ENCODE measurements at regions not wholly inside any gene's neighbourhood (a gene's known extent, or its start where the extent isn't known, plus 50 kb on each side); places are given as distances from the start of the nearest gene placed in this dataset.

GRCh38 chr1:195960580-195960979, 647.7 kb downstream of the KCNT2 start:
- Mint-ChIP-seq H3K9me3 (no peaks in the 10 kb centered on the region), H3K36me3 (ENCODE audit: low read depth) (no peaks in the 10 kb centered on the region), H3K27me3 (ENCODE audit: low read depth) (no peaks in the 10 kb centered on the region), H3K4me3 (no peak overlapping the region), H3K27ac (no peak overlapping the region), H3K4me1 (ENCODE audit: low read depth) (no peaks in the 10 kb centered on the region)
- DNase-seq (ENCODE audit: low spot score), result no peak

- H3K4me1 Mint-ChIP-seq (ENCODE audit: low read depth), result no peaks in the 10 kb centered on the region
- no peak for DNase-seq (ENCODE audit: low spot score)
- H3K27ac Mint-ChIP-seq, result no peak overlapping the region
- H3K36me3 Mint-ChIP-seq (ENCODE audit: low read depth), result no peaks in the 10 kb centered on the region
- no peak overlapping the region for H3K4me3 Mint-ChIP-seq
- H3K9me3 Mint-ChIP-seq, result no peaks in the 10 kb centered on the region
- H3K27me3 Mint-ChIP-seq (ENCODE audit: low read depth), result no peaks in the 10 kb centered on the region
These were observed 650.1 kb downstream of the KCNT2 start for GRCh38 chr1:195958131-195958530.

- no peak overlapping the region for H3K4me3 Mint-ChIP-seq
These were observed 651.4 kb downstream of the KCNT2 start for GRCh38 chr1:195956845-195957244.

GRCh38 chr1:195954848-195955247, 653.4 kb downstream of the KCNT2 start:
- DNase-seq (ENCODE audit: low spot score), result no peak
- Mint-ChIP-seq H3K27me3 (ENCODE audit: low read depth) (no peaks in the 10 kb centered on the region), H3K4me1 (ENCODE audit: low read depth) (no peaks in the 10 kb centered on the region), H3K4me3 (no peak overlapping the region), H3K27ac (no peak overlapping the region), H3K36me3 (ENCODE audit: low read depth) (no peaks in the 10 kb centered on the region), H3K9me3 (no peaks in the 10 kb centered on the region)

More at GRCh38 chr1:195956845-195957244, 651.4 kb downstream of the KCNT2 start:
- Mint-ChIP-seq H3K36me3 (ENCODE audit: low read depth) (no peaks in the 10 kb centered on the region), H3K4me1 (ENCODE audit: low read depth) (no peaks in the 10 kb centered on the region), H3K9me3 (no peaks in the 10 kb centered on the region), H3K27me3 (ENCODE audit: low read depth) (no peaks in the 10 kb centered on the region), H3K27ac (no peak overlapping the region)
- no peak for DNase-seq (ENCODE audit: low spot score)

- Mint-ChIP-seq H3K27ac (no peak overlapping the region), H3K27me3 (ENCODE audit: low read depth) (no peaks in the 10 kb centered on the region), H3K9me3 (no peaks in the 10 kb centered on the region), H3K36me3 (ENCODE audit: low read depth) (no peaks in the 10 kb centered on the region), H3K4me1 (ENCODE audit: low read depth) (no peaks in the 10 kb centered on the region), H3K4me3 (no peak overlapping the region)
- DNase-seq (ENCODE audit: low spot score), result no peak
These were observed 656.9 kb downstream of the KCNT2 start for GRCh38 chr1:195951313-195951712.

- Mint-ChIP-seq H3K4me3 (no peak overlapping the region), H3K36me3 (ENCODE audit: low read depth) (no peaks in the 10 kb centered on the region), H3K27me3 (ENCODE audit: low read depth) (no peaks in the 10 kb centered on the region), H3K9me3 (no peaks in the 10 kb centered on the region), H3K27ac (no peak overlapping the region), H3K4me1 (ENCODE audit: low read depth) (no peaks in the 10 kb centered on the region)
- no peak for DNase-seq (ENCODE audit: low spot score)
These were observed 659.9 kb downstream of the KCNT2 start for GRCh38 chr1:195948123-195948895.

GRCh38 chr1:195946500-195946899, 661.7 kb downstream of the KCNT2 start:
- Mint-ChIP-seq H3K27me3 (ENCODE audit: low read depth) (no peaks in the 10 kb centered on the region), H3K4me3 (no peak overlapping the region), H3K36me3 (ENCODE audit: low read depth) (no peaks in the 10 kb centered on the region), H3K27ac (no peak overlapping the region), H3K4me1 (ENCODE audit: low read depth) (no peaks in the 10 kb centered on the region), H3K9me3 (no peaks in the 10 kb centered on the region)
- DNase-seq (ENCODE audit: low spot score), result no peak

GRCh38 chr1:195941795-195942194, 666.4 kb downstream of the KCNT2 start:
- Mint-ChIP-seq H3K27ac (no peak overlapping the region), H3K36me3 (ENCODE audit: low read depth) (no peaks in the 10 kb centered on the region), H3K4me1 (ENCODE audit: low read depth) (no peaks in the 10 kb centered on the region), H3K27me3 (ENCODE audit: low read depth) (no peaks in the 10 kb centered on the region), H3K9me3 (no peaks in the 10 kb centered on the region), H3K4me3 (no peak overlapping the region)
- DNase-seq (ENCODE audit: low spot score), result no peak

- Mint-ChIP-seq H3K27me3 (ENCODE audit: low read depth) (no peaks in the 10 kb centered on the region), H3K4me1 (ENCODE audit: low read depth) (no peaks in the 10 kb centered on the region), H3K27ac (no peak overlapping the region), H3K36me3 (ENCODE audit: low read depth) (no peaks in the 10 kb centered on the region), H3K4me3 (no peak overlapping the region), H3K9me3 (no peaks in the 10 kb centered on the region)
- no peak for DNase-seq (ENCODE audit: low spot score)
These were observed 666.9 kb downstream of the KCNT2 start for GRCh38 chr1:195941314-195941713.

GRCh38 chr1:195939844-195940243, 668.4 kb downstream of the KCNT2 start:
- Mint-ChIP-seq H3K27ac (no peak overlapping the region), H3K4me3 (no peak overlapping the region), H3K27me3 (ENCODE audit: low read depth) (no peaks in the 10 kb centered on the region), H3K4me1 (ENCODE audit: low read depth) (no peaks in the 10 kb centered on the region), H3K36me3 (ENCODE audit: low read depth) (no peaks in the 10 kb centered on the region), H3K9me3 (no peaks in the 10 kb centered on the region)
- no peak for DNase-seq (ENCODE audit: low spot score)

- Mint-ChIP-seq H3K27me3 (ENCODE audit: low read depth) (no peaks in the 10 kb centered on the region), H3K4me3 (no peak overlapping the region), H3K27ac (no peak overlapping the region), H3K36me3 (ENCODE audit: low read depth) (no peaks in the 10 kb centered on the region), H3K9me3 (no peaks in the 10 kb centered on the region), H3K4me1 (ENCODE audit: low read depth) (no peaks in the 10 kb centered on the region)
- DNase-seq (ENCODE audit: low spot score), result no peak
These were observed 673.3 kb downstream of the KCNT2 start for GRCh38 chr1:195934817-195935553.

GRCh38 chr1:195933835-195934234, 674.4 kb downstream of the KCNT2 start:
- Mint-ChIP-seq H3K27me3 (ENCODE audit: low read depth) (no peaks in the 10 kb centered on the region), H3K9me3 (no peaks in the 10 kb centered on the region), H3K36me3 (ENCODE audit: low read depth) (no peaks in the 10 kb centered on the region), H3K4me1 (ENCODE audit: low read depth) (no peaks in the 10 kb centered on the region), H3K4me3 (no peak overlapping the region), H3K27ac (no peak overlapping the region)
- no peak for DNase-seq (ENCODE audit: low spot score)

GRCh38 chr1:195915826-195916225, 692.4 kb downstream of the KCNT2 start:
- H3K4me1 Mint-ChIP-seq (ENCODE audit: low read depth), result no peaks in the 10 kb centered on the region
- H3K27ac Mint-ChIP-seq, result no peak overlapping the region
- H3K36me3 Mint-ChIP-seq (ENCODE audit: low read depth), result no peaks in the 10 kb centered on the region
- no peak for DNase-seq (ENCODE audit: low spot score)
- no peaks in the 10 kb centered on the region for H3K27me3 Mint-ChIP-seq (ENCODE audit: low read depth)
- no peak overlapping the region for H3K4me3 Mint-ChIP-seq
- H3K9me3 Mint-ChIP-seq, result peaks cover 7% of the 10 kb centered on the region

GRCh38 chr1:195909061-195909460, 699.2 kb downstream of the KCNT2 start:
- no peaks in the 10 kb centered on the region for H3K4me1 Mint-ChIP-seq (ENCODE audit: low read depth)
- no peak overlapping the region for H3K4me3 Mint-ChIP-seq
- no peaks in the 10 kb centered on the region for H3K36me3 Mint-ChIP-seq (ENCODE audit: low read depth)
- H3K9me3 Mint-ChIP-seq, result no peaks in the 10 kb centered on the region
- H3K27me3 Mint-ChIP-seq (ENCODE audit: low read depth), result no peaks in the 10 kb centered on the region
- H3K27ac Mint-ChIP-seq, result no peak overlapping the region
- DNase-seq (ENCODE audit: low spot score), result no peak
